OCI-M1 (cell line): ENCODE measurements at regions not wholly inside any gene's neighbourhood (a gene's known extent, or its start where the extent isn't known, plus 50 kb on each side); places are given as distances from the start of the nearest gene placed in this dataset.

Experiments used
- DNase-seq: peaks from one replicate; lab custom pipeline; 2025; lab: John Stamatoyannopoulos, UW

GRCh38 chr3:66933233-66933632, 64.9 kb upstream of the KBTBD8 start:
- DNase-seq: no peak

GRCh38 chr3:66934041-66934440, 64.1 kb upstream of the KBTBD8 start:
- no peak for DNase-seq

- no peak for DNase-seq
Observed at GRCh38 chr3:66934725-66935124, 63.4 kb upstream of the KBTBD8 start.

GRCh38 chr3:66937041-66937440, 61.1 kb upstream of the KBTBD8 start:
- peak; percentile 11 for DNase-seq

GRCh38 chr3:66938338-66938963, 59.7 kb upstream of the KBTBD8 start:
- peak; percentile 72 for DNase-seq

GRCh38 chr3:66948041-66948440, 50.1 kb upstream of the KBTBD8 start:
- no peak for DNase-seq
